Right atrium auricular region (tissue), 2 donors: ENCODE measurements at regions not wholly inside any gene's neighbourhood (a gene's known extent, or its start where the extent isn't known, plus 50 kb on each side); places are given as distances from the start of the nearest gene placed in this dataset.

Experiments
- DNase-seq: peaks from one replicate; pipeline ENCODE4 v3.0.0-alpha.2; 2019; ENCODE audit warnings: low spot score
- H3K27ac ChIP-seq, 2 donors: fragments of 200-600 bp; sonication (generic); 1 replicate in 1 of 2; 2 replicates in 1 of 2; pipeline ENCODE4 v1.5.1; 2016 to 2019
- H3K27me3 ChIP-seq, 2 donors: fragments of 200-600 bp; sonication (generic); one replicate each; pipeline versions ENCODE4 v1.5.1 to v1.6.0; 2017 to 2019
- H3K36me3 ChIP-seq: fragments of 200-600 bp; sonication (generic); one replicate; pipeline ENCODE4 v1.5.1; 2016
- H3K4me1 ChIP-seq, 2 donors: fragments of 200-600 bp; sonication (generic); one replicate each; pipeline versions ENCODE4 v1.5.1 to v1.6.0; 2017 to 2019
- H3K4me3 ChIP-seq, 2 donors: fragments of 200-600 bp; sonication (generic); 1 replicate in 1 of 2; 2 replicates in 1 of 2; pipeline ENCODE4 v1.5.1; 2017 to 2019; ENCODE audit warnings: mild to moderate bottlenecking in 1 of 2, moderate library complexity in 1 of 2
- H3K9me3 ChIP-seq, 2 donors: fragments of 200-600 bp; sonication (generic); one replicate each; pipeline ENCODE4 v1.5.1; 2019
- CTCF ChIP-seq, 2 donors: fragments of 200-600 bp; sonication (generic); IDR thresholded peaks; one replicate each; pipeline ENCODE4 v1.5.1; 2019; ENCODE audit warnings: antibody characterized with exemption in 2 of 2

GRCh38 chr6:167470101-167470835 lies 145.4 kb downstream of the TTLL2 start:
- H3K4me1 ChIP-seq: peaks cover 0 to 18% of the 10 kb centered on the region in 2 donors
- TF ChIP-seq CTCF (IDR thresholded peaks at IDR 0.05): no peak
- H3K36me3 ChIP-seq: no peaks in the 10 kb centered on the region
- H3K9me3 ChIP-seq: no peaks in the 10 kb centered on the region
- H3K27ac ChIP-seq: no peak overlapping the region
- H3K27me3 ChIP-seq: no peaks in the 10 kb centered on the region
- DNase-seq: no peak
- no peak overlapping the region for H3K4me3 ChIP-seq

DNA sequence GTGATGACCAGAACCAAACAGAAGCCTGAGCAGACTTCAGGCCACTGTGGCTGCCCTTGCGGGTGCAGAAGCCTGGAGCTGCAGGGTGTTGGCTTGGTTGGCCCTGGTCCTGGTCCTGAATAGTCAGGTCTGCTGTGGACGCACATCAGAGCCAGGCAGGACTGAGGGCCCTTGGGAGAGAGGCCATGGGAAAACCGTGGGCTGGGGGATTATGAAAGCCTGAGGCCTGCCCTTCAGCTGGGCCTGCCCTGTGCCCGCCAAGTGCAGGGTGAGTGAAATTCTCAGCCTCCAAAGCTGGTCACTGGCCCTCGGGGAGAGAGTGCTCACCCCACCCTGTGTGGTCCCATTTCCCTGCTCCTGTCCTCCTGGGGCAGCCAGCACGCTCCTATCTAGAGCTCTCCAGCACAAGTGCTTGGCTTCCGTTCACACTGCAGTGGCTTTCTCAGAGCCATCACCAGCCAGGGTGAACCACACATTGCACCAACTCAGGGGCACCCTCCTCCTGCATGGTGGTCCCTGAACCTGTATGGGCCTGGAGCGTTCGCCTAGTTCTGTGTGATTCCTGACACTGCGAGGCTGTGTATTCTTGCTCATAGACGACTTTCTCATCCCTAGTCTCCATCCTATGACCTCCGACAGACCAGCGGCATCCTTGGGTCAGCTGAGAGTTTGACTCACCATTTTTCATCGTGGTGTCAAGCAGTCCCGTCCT lies 146.1 kb downstream of the TTLL2 start:
- H3K4me3 ChIP-seq: no peak overlapping the region
- H3K4me1 ChIP-seq: peaks cover 0 to 18% of the 10 kb centered on the region in 2 donors
- no peak for DNase-seq
- H3K36me3 ChIP-seq: no peaks in the 10 kb centered on the region
- H3K9me3 ChIP-seq: no peaks in the 10 kb centered on the region
- H3K27me3 ChIP-seq: no peaks in the 10 kb centered on the region
- TF ChIP-seq CTCF (IDR thresholded peaks at IDR 0.05): no peak
- no peak overlapping the region for H3K27ac ChIP-seq

GRCh38 chr6:167471548-167471930 lies 146.7 kb downstream of the TTLL2 start:
- H3K27ac ChIP-seq: no peak overlapping the region
- H3K36me3 ChIP-seq: no peaks in the 10 kb centered on the region
- no peak for DNase-seq
- H3K9me3 ChIP-seq: no peaks in the 10 kb centered on the region
- H3K4me3 ChIP-seq: no peak overlapping the region
- peaks cover 0 to 18% of the 10 kb centered on the region in 2 donors for H3K4me1 ChIP-seq
- no peaks in the 10 kb centered on the region for H3K27me3 ChIP-seq
- TF ChIP-seq CTCF (IDR thresholded peaks at IDR 0.05): no peak

GRCh38 chr6:167472148-167472547 lies 147.3 kb downstream of the TTLL2 start:
- H3K9me3 ChIP-seq: no peaks in the 10 kb centered on the region
- no peak overlapping the region for H3K4me3 ChIP-seq
- no peak for TF ChIP-seq CTCF (IDR thresholded peaks at IDR 0.05)

GRCh38 chr6:167472880-167473279 lies 148.0 kb downstream of the TTLL2 start:
- H3K27me3 ChIP-seq: no peaks in the 10 kb centered on the region
- no peaks in the 10 kb centered on the region for H3K9me3 ChIP-seq
- DNase-seq: no peak
- no peak overlapping the region for H3K4me3 ChIP-seq
- TF ChIP-seq CTCF (IDR thresholded peaks at IDR 0.05): no peak
- no peaks in the 10 kb centered on the region for H3K36me3 ChIP-seq
- peaks cover 0 to 18% of the 10 kb centered on the region in 2 donors for H3K4me1 ChIP-seq
- H3K27ac ChIP-seq: no peak overlapping the region

More at GRCh38 chr6:167472148-167472547, 147.3 kb downstream of the TTLL2 start:
- no peaks in the 10 kb centered on the region for H3K27me3 ChIP-seq
- H3K27ac ChIP-seq: no peak overlapping the region
- peaks cover 0 to 18% of the 10 kb centered on the region in 2 donors for H3K4me1 ChIP-seq
- no peak for DNase-seq
- no peaks in the 10 kb centered on the region for H3K36me3 ChIP-seq
